Prostate gland (tissue), 2 donors: ENCODE measurements at regions not wholly inside any gene's neighbourhood (a gene's known extent, or its start where the extent isn't known, plus 50 kb on each side); places are given as distances from the start of the nearest gene placed in this dataset.

Source experiments
- POLR2AphosphoS5 ChIP-seq: sonication (generic); formaldehyde crosslinking; IDR thresholded peaks from one replicate; pipeline ENCODE4 v1.6.1; 2017; ENCODE audit warnings: antibody characterized with exemption
- TF ChIP-seq, protein P1 (sequence below), 4 experiments: fragments of 200-600 bp in 2 of 4; fragments of 450-650 bp in 2 of 4; sonication (generic) in 2 of 4; IDR thresholded peaks; 1 replicate in 3 of 4; 2 replicates in 1 of 4; pipeline ENCODE4 v1.5.1; 2016 to 2019; ENCODE audit warnings: antibody characterized with exemption in 4 of 4, mild to moderate bottlenecking in 2 of 4, moderate library complexity in 2 of 4

DNA sequence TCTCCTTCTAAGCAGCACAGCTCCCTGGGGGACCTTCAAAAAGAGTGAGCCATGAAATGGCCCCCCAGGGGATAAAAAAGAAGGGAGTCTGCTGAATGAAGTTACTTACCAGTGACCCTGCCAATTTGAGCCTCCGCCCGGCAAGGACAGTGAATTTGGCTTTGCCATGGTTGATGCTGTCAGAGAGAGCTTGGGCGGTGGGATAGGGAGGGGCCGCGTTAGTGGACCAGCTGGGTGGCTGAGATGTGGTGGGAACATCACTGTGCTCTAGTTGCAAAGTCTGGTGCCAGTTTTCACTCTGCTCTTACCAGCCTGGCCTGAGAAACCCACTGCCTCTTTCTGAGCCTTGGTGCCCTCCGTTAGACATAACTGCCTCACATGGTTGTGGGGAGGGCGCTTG, 114.6 kb downstream of the MRM1 start:
- no peak for TF ChIP-seq POLR2AphosphoS5
- TF ChIP-seq, protein P1, sequence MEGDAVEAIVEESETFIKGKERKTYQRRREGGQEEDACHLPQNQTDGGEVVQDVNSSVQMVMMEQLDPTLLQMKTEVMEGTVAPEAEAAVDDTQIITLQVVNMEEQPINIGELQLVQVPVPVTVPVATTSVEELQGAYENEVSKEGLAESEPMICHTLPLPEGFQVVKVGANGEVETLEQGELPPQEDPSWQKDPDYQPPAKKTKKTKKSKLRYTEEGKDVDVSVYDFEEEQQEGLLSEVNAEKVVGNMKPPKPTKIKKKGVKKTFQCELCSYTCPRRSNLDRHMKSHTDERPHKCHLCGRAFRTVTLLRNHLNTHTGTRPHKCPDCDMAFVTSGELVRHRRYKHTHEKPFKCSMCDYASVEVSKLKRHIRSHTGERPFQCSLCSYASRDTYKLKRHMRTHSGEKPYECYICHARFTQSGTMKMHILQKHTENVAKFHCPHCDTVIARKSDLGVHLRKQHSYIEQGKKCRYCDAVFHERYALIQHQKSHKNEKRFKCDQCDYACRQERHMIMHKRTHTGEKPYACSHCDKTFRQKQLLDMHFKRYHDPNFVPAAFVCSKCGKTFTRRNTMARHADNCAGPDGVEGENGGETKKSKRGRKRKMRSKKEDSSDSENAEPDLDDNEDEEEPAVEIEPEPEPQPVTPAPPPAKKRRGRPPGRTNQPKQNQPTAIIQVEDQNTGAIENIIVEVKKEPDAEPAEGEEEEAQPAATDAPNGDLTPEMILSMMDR (IDR thresholded peaks at IDR 0.05) = no peak
